Chondrocyte (in vitro differentiated cells): ENCODE measurements at regions not wholly inside any gene's neighbourhood (a gene's known extent, or its start where the extent isn't known, plus 50 kb on each side); places are given as distances from the start of the nearest gene placed in this dataset.

Source experiments
- DNase-seq: peaks from one replicate; pipeline ENCODE4 v3.0.0; 2021; ENCODE audit warnings: mixed read lengths, low spot score
- H3K27ac Mint-ChIP-seq: one replicate; pipeline ENCODE4 v1.8.0; 2021; ENCODE audit warnings: mild to moderate bottlenecking, moderate library complexity, mixed read lengths; ENCODE audit not compliant: unreplicated experiment
- H3K27me3 Mint-ChIP-seq: 2 replicates; pipeline ENCODE4 v1.8.0; 2021; ENCODE audit warnings: low read depth, mixed read lengths
- H3K36me3 Mint-ChIP-seq: 2 replicates; pipeline ENCODE4 v1.8.0; 2021; ENCODE audit warnings: low read depth, mixed read lengths
- H3K4me1 Mint-ChIP-seq: 2 replicates; pipeline ENCODE4 v1.8.0; 2021; ENCODE audit warnings: low read depth, mild to moderate bottlenecking, mixed read lengths
- H3K4me3 Mint-ChIP-seq: one replicate; pipeline ENCODE4 v1.8.0; 2021; ENCODE audit warnings: mild to moderate bottlenecking, moderate library complexity, mixed read lengths; ENCODE audit not compliant: unreplicated experiment
- H3K9me3 Mint-ChIP-seq: 2 replicates; pipeline ENCODE4 v1.8.0; 2021; ENCODE audit warnings: low read depth, mixed read lengths
- TF ChIP-seq, protein P1 (sequence below): fragments of 200-600 bp; sonication (generic); IDR thresholded peaks from 2 replicates; pipeline ENCODE4 v1.5.0; 2021; ENCODE audit warnings: antibody characterized with exemption, mild to moderate bottlenecking, moderate library complexity

DNA sequence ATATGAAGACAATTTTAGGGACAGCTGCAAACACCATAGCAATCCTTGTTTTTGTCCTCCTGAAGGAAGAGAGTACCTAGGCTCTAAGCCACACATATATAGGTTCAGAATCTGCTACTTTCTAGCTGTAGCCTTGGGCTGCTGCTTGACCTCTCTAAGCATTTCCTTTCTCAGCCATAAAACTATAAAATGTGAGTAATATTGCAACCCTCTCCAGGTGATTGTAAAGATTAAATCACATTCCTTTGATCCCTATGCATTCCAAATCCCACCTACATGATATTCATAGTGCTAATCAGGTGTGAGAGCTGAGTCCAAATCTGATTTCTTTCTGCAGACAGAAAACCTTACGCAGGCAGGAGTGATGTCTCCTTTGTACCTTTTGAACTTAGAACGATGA is 913.5 kb downstream of the VRK1 start:
- TF ChIP-seq, protein P1, sequence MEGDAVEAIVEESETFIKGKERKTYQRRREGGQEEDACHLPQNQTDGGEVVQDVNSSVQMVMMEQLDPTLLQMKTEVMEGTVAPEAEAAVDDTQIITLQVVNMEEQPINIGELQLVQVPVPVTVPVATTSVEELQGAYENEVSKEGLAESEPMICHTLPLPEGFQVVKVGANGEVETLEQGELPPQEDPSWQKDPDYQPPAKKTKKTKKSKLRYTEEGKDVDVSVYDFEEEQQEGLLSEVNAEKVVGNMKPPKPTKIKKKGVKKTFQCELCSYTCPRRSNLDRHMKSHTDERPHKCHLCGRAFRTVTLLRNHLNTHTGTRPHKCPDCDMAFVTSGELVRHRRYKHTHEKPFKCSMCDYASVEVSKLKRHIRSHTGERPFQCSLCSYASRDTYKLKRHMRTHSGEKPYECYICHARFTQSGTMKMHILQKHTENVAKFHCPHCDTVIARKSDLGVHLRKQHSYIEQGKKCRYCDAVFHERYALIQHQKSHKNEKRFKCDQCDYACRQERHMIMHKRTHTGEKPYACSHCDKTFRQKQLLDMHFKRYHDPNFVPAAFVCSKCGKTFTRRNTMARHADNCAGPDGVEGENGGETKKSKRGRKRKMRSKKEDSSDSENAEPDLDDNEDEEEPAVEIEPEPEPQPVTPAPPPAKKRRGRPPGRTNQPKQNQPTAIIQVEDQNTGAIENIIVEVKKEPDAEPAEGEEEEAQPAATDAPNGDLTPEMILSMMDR: no peak
- H3K4me1 Mint-ChIP-seq: no peaks in the 10 kb centered on the region
- no peak overlapping the region for H3K4me3 Mint-ChIP-seq
- H3K36me3 Mint-ChIP-seq: no peaks in the 10 kb centered on the region
- no peak overlapping the region for H3K27ac Mint-ChIP-seq
- H3K9me3 Mint-ChIP-seq: peaks cover 11% of the 10 kb centered on the region
- DNase-seq: no peak
- H3K27me3 Mint-ChIP-seq: no peaks in the 10 kb centered on the region

DNA sequence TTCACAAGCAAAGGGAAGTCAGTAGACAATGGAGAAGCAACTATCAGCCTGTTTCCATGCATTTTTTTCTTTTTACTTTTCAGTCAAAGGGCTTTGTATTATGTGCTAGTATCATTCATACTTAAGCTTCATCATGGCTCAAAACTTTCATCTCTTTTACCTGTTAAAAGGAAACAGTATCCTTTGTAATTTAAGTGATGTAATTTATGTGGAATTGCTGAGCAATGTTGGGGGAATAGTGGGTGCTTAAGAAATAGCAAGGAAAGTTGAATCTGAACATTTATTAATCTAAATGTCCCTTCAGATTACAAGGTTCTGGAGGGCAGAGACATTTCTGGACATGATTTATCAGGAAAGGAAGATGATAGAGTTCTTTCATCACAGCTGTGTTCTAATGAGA is 915.3 kb downstream of the VRK1 start:
- peaks cover 6% of the 10 kb centered on the region for H3K9me3 Mint-ChIP-seq

DNA sequence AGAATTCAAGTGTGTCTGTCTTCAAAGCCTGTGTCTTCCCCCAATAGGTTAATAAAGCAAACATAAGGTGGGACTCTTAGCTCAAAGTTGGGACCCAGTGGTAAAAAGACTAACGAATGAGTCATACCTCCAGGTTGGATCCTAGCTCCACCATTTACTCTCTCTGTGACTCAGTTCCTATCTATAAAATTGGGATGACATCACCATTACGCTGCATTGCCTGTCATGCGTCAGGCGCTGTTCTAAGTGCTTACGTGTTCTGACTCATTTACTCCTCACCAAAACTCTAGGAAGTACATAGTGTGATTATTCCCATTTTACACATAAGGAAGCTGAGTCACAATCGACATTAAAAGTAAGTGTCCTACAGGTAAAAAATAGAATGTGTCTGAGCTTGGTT is 915.8 kb downstream of the VRK1 start:
- DNase-seq: no peak
- H3K4me1 Mint-ChIP-seq: no peaks in the 10 kb centered on the region
- TF ChIP-seq, protein P1: no peak
- H3K27ac Mint-ChIP-seq: no peak overlapping the region
- peaks cover 10% of the 10 kb centered on the region for H3K9me3 Mint-ChIP-seq
- H3K4me3 Mint-ChIP-seq: no peak overlapping the region
- no peaks in the 10 kb centered on the region for H3K27me3 Mint-ChIP-seq
- H3K36me3 Mint-ChIP-seq: no peaks in the 10 kb centered on the region

More for the DNA sequence above, 915.3 kb downstream of the VRK1 start:
- Mint-ChIP-seq H3K36me3 (no peaks in the 10 kb centered on the region), H3K27me3 (no peaks in the 10 kb centered on the region), H3K4me1 (no peaks in the 10 kb centered on the region), H3K4me3 (no peak overlapping the region), H3K27ac (no peak overlapping the region)
- DNase-seq: no peak
- TF ChIP-seq, protein P1: no peak

DNA sequence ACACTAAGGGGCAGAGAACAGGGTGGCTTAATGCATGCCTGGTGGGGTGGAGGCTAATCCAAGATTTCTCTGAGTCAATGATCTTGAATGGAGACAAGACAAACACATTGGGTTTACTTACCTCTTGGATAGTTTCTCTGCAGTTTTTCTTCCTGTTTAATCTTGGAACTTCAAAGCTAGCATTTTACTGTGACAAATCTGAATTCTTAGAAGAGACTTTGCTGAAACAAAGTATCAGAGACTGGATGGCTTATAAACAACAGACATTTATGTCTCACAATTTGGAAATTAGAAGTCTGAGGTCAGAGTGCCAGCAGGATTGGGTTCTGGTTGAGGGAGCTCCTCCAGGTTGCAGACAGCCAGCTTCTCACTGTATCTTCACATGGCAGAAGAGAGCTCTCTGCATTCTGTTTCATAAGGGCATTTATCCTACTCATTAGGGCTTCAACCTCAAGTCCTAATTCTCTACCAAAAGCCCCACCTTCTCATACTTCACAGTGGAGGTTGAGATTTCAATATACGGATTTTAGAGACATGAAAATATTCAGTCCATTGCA is 921.8 kb downstream of the VRK1 start:
- Mint-ChIP-seq H3K36me3 (no peaks in the 10 kb centered on the region), H3K27me3 (no peaks in the 10 kb centered on the region), H3K9me3 (peaks cover 37% of the 10 kb centered on the region), H3K4me1 (no peaks in the 10 kb centered on the region), H3K27ac (no peak overlapping the region), H3K4me3 (no peak overlapping the region)
- TF ChIP-seq, protein P1: no peak
- no peak for DNase-seq

DNA sequence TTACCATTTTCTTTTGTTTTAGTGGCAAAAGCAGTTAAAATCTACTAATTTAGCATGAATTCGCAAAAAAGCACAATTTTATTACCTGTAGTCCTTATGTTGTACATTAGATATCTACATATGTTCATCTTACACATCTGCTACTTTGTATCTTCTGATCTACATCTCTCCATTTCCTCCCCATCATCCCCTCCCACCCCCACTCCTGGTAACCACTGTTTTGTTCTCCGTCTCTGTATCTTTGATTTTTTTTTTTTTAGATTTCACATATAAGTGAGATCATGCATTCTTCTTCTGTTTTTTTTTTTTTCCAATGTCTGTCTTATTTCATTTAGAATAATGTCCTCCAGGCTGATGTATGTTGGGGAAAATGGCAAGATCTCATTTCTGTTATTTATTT is 922.7 kb downstream of the VRK1 start:
- Mint-ChIP-seq H3K4me1 (no peaks in the 10 kb centered on the region), H3K36me3 (no peaks in the 10 kb centered on the region), H3K9me3 (peaks cover 37% of the 10 kb centered on the region), H3K4me3 (no peak overlapping the region), H3K27ac (no peak overlapping the region), H3K27me3 (no peaks in the 10 kb centered on the region)
- TF ChIP-seq, protein P1: no peak
- no peak for DNase-seq
